HUES64 (cell line): ENCODE measurements at regions not wholly inside any gene's neighbourhood (a gene's known extent, or its start where the extent isn't known, plus 50 kb on each side); places are given as distances from the start of the nearest gene placed in this dataset.

Experiments
- H3K27ac ChIP-seq: 2 replicates; pipeline ENCODE4 v1.7.0; 2013; ENCODE audit warnings: low read depth, low read length, inconsistent platforms
- H3K27me3 ChIP-seq: 2 replicates; pipeline ENCODE4 v1.6.1; 2013; ENCODE audit warnings: mild to moderate bottlenecking, low read length; ENCODE audit not compliant: insufficient read depth
- H3K36me3 ChIP-seq: 2 replicates; pipeline ENCODE4 v1.6.1; 2013; ENCODE audit warnings: mild to moderate bottlenecking, low read length; ENCODE audit not compliant: insufficient read depth
- H3K4me1 ChIP-seq: 2 replicates; pipeline ENCODE4 v1.6.1; 2013; ENCODE audit warnings: mild to moderate bottlenecking, low read length, moderate library complexity; ENCODE audit not compliant: insufficient read depth
- H3K4me3 ChIP-seq: 2 replicates; pipeline ENCODE4 v1.5.1; 2013; ENCODE audit warnings: mild to moderate bottlenecking, low read length, moderate library complexity
- H3K9ac ChIP-seq: 2 replicates; pipeline ENCODE4 v1.6.1; 2013; ENCODE audit warnings: mild to moderate bottlenecking, low read depth, low read length
- H3K9me3 ChIP-seq: 2 replicates; pipeline ENCODE4 v1.6.1; 2013; ENCODE audit warnings: low read depth, low read length; ENCODE audit not compliant: insufficient read depth
- WGBS: fragments of 150-250, 120-280 bp; methylation state at CpG from one replicate; pipeline ENCODE4 v1.1.7; 2013; ENCODE audit warnings: missing lambda C conversion rate; 5-methylcytosine and 5-hydroxymethylcytosine counted together

GRCh38 chr5:152813526-152813925 is 408.4 kb upstream of the NMUR2 start:
- 97% methylated on average over 6 of the region's 6 CpGs for WGBS
- H3K36me3 ChIP-seq, result no peaks in the 10 kb centered on the region
- H3K9ac ChIP-seq, result no peak overlapping the region
- H3K27ac ChIP-seq, result no peak overlapping the region
- H3K4me1 ChIP-seq, result no peaks in the 10 kb centered on the region
- no peak overlapping the region for H3K4me3 ChIP-seq
- H3K9me3 ChIP-seq, result peaks cover 20% of the 10 kb centered on the region
- no peaks in the 10 kb centered on the region for H3K27me3 ChIP-seq

GRCh38 chr5:152819891-152820290 is 414.8 kb upstream of the NMUR2 start:
- no peaks in the 10 kb centered on the region for H3K9me3 ChIP-seq
- no peaks in the 10 kb centered on the region for H3K27me3 ChIP-seq
- no peak overlapping the region for H3K4me3 ChIP-seq
- H3K36me3 ChIP-seq, result no peaks in the 10 kb centered on the region
- no peak overlapping the region for H3K27ac ChIP-seq
- H3K4me1 ChIP-seq, result no peaks in the 10 kb centered on the region
- H3K9ac ChIP-seq, result no peak overlapping the region

- no peak overlapping the region for H3K4me3 ChIP-seq
- H3K9me3 ChIP-seq, result no peaks in the 10 kb centered on the region
- no peaks in the 10 kb centered on the region for H3K36me3 ChIP-seq
- H3K4me1 ChIP-seq, result no peaks in the 10 kb centered on the region
- H3K27ac ChIP-seq, result no peak overlapping the region
- 97% methylated on average over 3 of the region's 3 CpGs for WGBS
- H3K9ac ChIP-seq, result no peak overlapping the region
- no peaks in the 10 kb centered on the region for H3K27me3 ChIP-seq
Observed at GRCh38 chr5:152824316-152824715, 419.2 kb upstream of the NMUR2 start.

GRCh38 chr5:152838241-152838786 is 433.2 kb upstream of the NMUR2 start:
- 86% methylated on average over 7 of the region's 7 CpGs for WGBS
- H3K36me3 ChIP-seq, result no peaks in the 10 kb centered on the region
- H3K4me3 ChIP-seq, result no peak overlapping the region
- H3K9ac ChIP-seq, result no peak overlapping the region
- H3K27ac ChIP-seq, result no peak overlapping the region
- no peaks in the 10 kb centered on the region; the same call in 1 of the 2 replicates for H3K9me3 ChIP-seq
- H3K4me1 ChIP-seq, result no peaks in the 10 kb centered on the region
- H3K27me3 ChIP-seq, result no peaks in the 10 kb centered on the region

- Histone ChIP-seq H3K4me3 (no peak overlapping the region), H3K36me3 (no peaks in the 10 kb centered on the region), H3K27me3 (no peaks in the 10 kb centered on the region), H3K27ac (no peak overlapping the region), H3K9me3 (no peaks in the 10 kb centered on the region), H3K9ac (no peak overlapping the region), H3K4me1 (peaks cover 3% of the 10 kb centered on the region; the same call in 1 of the 2 replicates)
- WGBS, result 100% methylated on average over 1 of the region's 1 CpG
Observed at GRCh38 chr5:152844713-152845112, 439.6 kb upstream of the NMUR2 start.

- H3K27me3 ChIP-seq, result no peaks in the 10 kb centered on the region
- H3K4me3 ChIP-seq, result no peak overlapping the region
- H3K36me3 ChIP-seq, result no peaks in the 10 kb centered on the region
- H3K9me3 ChIP-seq, result 0 out of 2 replicates have a peak, but pooled peaks cover 2% of the 10 kb centered on the region
- no peak overlapping the region for H3K9ac ChIP-seq
- H3K4me1 ChIP-seq, result peaks cover 28% of the 10 kb centered on the region
- 63% methylated on average over 1 of the region's 2 CpGs for WGBS
- no peak overlapping the region for H3K27ac ChIP-seq
Observed at GRCh38 chr5:152853361-152853760, 448.3 kb upstream of the NMUR2 start.

- Histone ChIP-seq H3K4me1 (peaks cover 28% of the 10 kb centered on the region), H3K9me3 (0 out of 2 replicates have a peak, but pooled peaks cover 2% of the 10 kb centered on the region), H3K36me3 (no peaks in the 10 kb centered on the region), H3K27ac (no peak overlapping the region), H3K9ac (no peak overlapping the region), H3K4me3 (no peak overlapping the region), H3K27me3 (no peaks in the 10 kb centered on the region)
- WGBS, result 100% methylated on average over 1 of the region's 4 CpGs
Observed at GRCh38 chr5:152855441-152855840, 450.4 kb upstream of the NMUR2 start.

GRCh38 chr5:152861231-152861630 is 456.2 kb upstream of the NMUR2 start:
- Histone ChIP-seq H3K9ac (no peak overlapping the region), H3K9me3 (no peaks in the 10 kb centered on the region), H3K36me3 (no peaks in the 10 kb centered on the region), H3K4me1 (0 out of 2 replicates have a peak, but pooled peaks cover under 1% of the 10 kb centered on the region), H3K27ac (no peak overlapping the region), H3K27me3 (no peaks in the 10 kb centered on the region), H3K4me3 (no peak overlapping the region)
- WGBS, result 97% methylated on average over 3 of the region's 3 CpGs

- Histone ChIP-seq H3K27me3 (no peaks in the 10 kb centered on the region), H3K36me3 (no peaks in the 10 kb centered on the region), H3K4me3 (no peak overlapping the region), H3K27ac (no peak overlapping the region), H3K4me1 (peaks cover 2% of the 10 kb centered on the region; the same call in 1 of the 2 replicates), H3K9ac (no peak overlapping the region), H3K9me3 (no peaks in the 10 kb centered on the region)
- 100% methylated on average over 1 of the region's 3 CpGs for WGBS
Observed at GRCh38 chr5:152864447-152864846, 459.4 kb upstream of the NMUR2 start.

GRCh38 chr5:152864991-152865390 is 459.9 kb upstream of the NMUR2 start:
- no peaks in the 10 kb centered on the region for H3K9me3 ChIP-seq
- peaks cover 2% of the 10 kb centered on the region; the same call in 1 of the 2 replicates for H3K4me1 ChIP-seq
- no peak overlapping the region for H3K27ac ChIP-seq
- H3K4me3 ChIP-seq, result no peak overlapping the region
- H3K9ac ChIP-seq, result no peak overlapping the region
- no peaks in the 10 kb centered on the region for H3K27me3 ChIP-seq
- no peaks in the 10 kb centered on the region for H3K36me3 ChIP-seq

- Histone ChIP-seq H3K4me3 (no peak overlapping the region), H3K27me3 (no peaks in the 10 kb centered on the region), H3K4me1 (peaks cover 2% of the 10 kb centered on the region; the same call in 1 of the 2 replicates), H3K9ac (no peak overlapping the region), H3K27ac (no peak overlapping the region), H3K9me3 (peaks cover under 1% of the 10 kb centered on the region; the same call in 1 of the 2 replicates), H3K36me3 (no peaks in the 10 kb centered on the region)
- WGBS, result 99% methylated on average over 4 of the region's 4 CpGs
Observed at GRCh38 chr5:152869971-152870370, 464.9 kb upstream of the NMUR2 start.

GRCh38 chr5:152882621-152883020 is 477.5 kb upstream of the NMUR2 start:
- H3K27me3 ChIP-seq, result no peaks in the 10 kb centered on the region
- H3K4me1 ChIP-seq, result no peaks in the 10 kb centered on the region
- no peaks in the 10 kb centered on the region for H3K36me3 ChIP-seq
- no CpG with 5 or more reads among the region's 2 CpGs for WGBS
- H3K4me3 ChIP-seq, result no peak overlapping the region
- H3K27ac ChIP-seq, result no peak overlapping the region
- no peak overlapping the region for H3K9ac ChIP-seq
- no peaks in the 10 kb centered on the region for H3K9me3 ChIP-seq
